ENCODE measurements at regions not wholly inside any gene's neighbourhood (a gene's known extent, or its start where the extent isn't known, plus 50 kb on each side); places are given as distances from the start of the nearest gene placed in this dataset.
"Not testable (repeated sequence)": the region's sequence is repeated elsewhere in the genome, so short reads cannot be mapped to it uniquely, and the experiment has no call there.

- no peak for DNase-seq
Observed at GRCh38 chr12:126400831-126401230, 1335.6 kb downstream of the AACS start.

DNA sequence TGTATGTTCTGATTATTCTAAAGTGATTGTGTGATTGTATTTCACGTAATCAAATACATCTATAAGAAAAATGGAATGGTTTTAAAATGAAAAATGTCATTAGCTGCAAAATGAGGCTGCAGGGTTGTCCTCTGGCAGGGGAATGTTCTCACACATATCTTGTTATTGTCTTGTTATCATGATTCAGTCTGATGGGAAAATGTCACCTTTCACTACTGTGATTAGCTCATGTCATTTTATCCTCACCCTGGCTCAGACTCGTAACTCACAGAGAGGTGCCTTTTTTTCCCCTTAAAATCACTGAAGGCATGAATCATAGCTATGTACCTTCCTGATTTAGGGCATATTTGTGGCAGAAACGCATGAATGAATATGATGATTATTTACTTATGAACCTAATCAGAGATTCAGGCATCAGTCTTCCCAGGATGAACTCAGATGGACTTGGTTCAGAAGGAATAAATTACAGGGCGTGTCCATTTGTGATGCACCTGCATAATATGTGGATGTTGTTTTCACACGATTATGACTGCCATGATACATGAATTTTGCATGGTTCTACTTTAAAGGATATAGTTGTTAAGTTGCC is 1339.2 kb downstream of the AACS start:
- DNase-seq: no peak

- no peak for DNase-seq
Observed at GRCh38 chr12:126418400-126418799, 1353.2 kb downstream of the AACS start.

GRCh38 chr12:126419131-126419530 is 1353.9 kb downstream of the AACS start:
- DNase-seq: no peak

- DNase-seq: no peak
Observed at GRCh38 chr12:126424696-126425095, 1359.5 kb downstream of the AACS start.

- DNase-seq: no peak
Observed at GRCh38 chr12:126425264-126425663, 1360.0 kb downstream of the AACS start.

GRCh38 chr12:126428769-126429168 is 1363.5 kb downstream of the AACS start:
- no peak for DNase-seq

DNA sequence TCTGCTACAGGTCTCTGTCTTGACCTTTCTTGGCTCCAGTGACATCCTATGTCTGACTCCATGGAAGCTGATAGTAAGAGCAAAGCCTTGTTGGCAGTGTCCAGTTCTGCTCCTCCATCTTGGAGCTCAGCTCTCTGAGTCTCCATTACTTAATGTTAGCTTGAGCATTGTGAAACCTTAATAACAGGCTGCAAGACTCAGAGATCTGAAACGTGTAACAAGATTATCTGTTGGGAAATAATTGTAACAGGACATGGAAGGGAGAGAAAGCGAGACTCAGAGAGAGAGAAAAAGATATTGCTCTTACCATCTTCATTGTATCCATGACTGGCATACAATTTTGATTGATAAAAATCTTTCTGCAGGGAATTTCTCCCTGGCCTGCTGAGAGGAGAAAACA is 1365.7 kb downstream of the AACS start:
- DNase-seq: no peak

GRCh38 chr12:126431767-126432166 is 1366.5 kb downstream of the AACS start:
- DNase-seq: no peak

GRCh38 chr12:126432780-126433179 is 1367.5 kb downstream of the AACS start:
- DNase-seq: no peak

GRCh38 chr12:126434412-126434985 is 1369.3 kb downstream of the AACS start:
- no peak for DNase-seq

DNA sequence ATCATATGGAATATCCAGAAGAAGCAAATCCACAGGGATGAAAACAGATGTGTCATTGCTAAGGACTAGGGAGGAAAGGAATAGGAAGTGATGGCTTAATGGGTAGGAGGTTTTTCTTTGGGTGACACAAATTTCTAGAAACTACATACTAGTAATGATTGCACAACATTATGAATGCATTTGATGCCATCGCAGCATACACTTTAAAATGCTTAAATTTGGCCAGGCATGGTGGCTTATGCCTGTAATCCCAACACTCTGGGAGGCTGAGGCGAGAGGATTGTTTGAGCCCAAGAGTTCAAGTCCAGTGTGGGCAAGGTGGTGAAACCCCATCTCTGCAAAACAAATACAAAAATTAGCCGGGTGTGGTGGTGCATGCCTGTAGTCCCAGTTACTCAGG is 1370.8 kb downstream of the AACS start:
- no peak for DNase-seq

GRCh38 chr12:126437934-126438333 is 1372.7 kb downstream of the AACS start:
- DNase-seq: no peak

DNA sequence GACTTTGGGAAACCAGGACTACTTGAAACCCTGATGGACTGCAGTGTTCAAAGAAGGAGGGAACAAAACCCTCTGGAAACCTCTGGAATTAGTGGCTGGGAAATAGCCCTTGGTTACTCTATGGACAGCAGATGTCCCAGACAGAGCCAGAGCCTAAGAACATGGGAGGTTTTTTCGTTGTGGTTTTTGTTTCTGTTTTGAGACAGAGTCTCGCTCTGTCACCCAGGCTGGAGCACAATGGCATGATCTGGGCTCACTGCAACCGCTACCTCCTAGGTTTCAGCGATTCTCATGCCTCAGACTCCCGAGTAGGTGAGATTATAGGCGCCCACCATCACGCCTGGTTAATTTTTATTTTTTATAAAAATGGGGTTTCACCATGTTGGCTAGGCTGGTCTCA is 1378.7 kb downstream of the AACS start:
- DNase-seq: no peak

GRCh38 chr12:126447346-126447745 is 1382.1 kb downstream of the AACS start:
- no peak for DNase-seq

DNA sequence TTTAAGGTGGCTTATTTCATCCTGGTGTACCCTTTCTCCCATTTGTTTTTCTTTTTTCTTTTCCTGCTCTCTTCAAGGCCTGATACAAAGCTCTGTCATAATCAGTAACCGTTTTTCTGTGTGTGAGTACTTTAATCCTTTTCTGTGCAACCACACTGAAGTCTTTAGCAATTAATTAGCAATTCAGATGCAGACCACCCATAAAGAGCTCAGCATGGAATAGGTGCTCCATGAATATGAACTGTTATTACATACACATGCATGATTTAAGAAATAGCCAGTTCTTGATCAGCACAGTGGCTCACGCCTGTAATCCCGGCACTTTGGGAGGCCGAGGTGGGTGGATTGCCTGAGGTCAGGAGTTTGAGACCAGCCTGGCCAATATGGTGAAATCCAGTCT is 1386.6 kb downstream of the AACS start:
- no peak for DNase-seq

GRCh38 chr12:126452686-126453085 is 1387.5 kb downstream of the AACS start:
- not testable (repeated sequence) for DNase-seq

- DNase-seq: no peak
Observed at GRCh38 chr12:126454581-126454980, 1389.3 kb downstream of the AACS start.

DNA sequence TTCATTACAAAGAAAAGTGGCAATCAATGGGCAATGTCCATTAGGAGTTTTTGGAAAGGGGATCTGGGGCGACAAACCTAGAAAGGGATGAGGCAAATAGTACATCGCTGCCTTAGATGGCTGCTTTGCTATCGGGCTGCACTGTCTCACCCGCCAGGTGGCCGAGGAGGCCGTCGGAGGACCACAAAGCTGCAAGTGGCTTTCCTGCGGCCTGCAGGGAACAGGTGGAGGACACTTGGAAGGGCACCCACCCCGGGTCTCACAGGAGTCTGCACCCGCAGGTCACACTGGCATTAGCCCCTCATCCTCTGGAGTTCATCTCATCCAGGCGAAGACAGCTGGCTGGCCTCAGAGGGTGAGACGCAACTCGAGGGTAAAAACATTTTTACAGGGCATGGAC is 1392.5 kb downstream of the AACS start:
- no peak for DNase-seq

DNA sequence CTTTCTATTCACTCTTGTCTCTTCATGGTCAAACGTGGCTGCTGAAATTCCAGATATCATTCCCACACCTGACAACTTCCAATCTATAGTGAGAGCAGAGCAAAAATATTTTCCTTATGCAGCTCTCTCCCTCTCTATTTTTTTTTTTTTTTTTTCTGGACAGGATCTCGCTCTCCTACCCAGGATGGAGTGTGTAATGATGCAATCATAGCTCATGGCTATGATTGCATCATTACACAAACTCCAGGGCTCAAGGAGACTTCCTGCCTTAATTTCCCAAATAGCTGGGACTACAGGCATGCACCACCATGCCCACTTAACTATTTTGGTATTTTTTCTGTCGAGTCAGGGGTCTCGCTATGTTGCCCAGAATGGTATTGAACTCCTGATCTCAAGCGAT is 1398.9 kb downstream of the AACS start:
- no peak for DNase-seq

DNA sequence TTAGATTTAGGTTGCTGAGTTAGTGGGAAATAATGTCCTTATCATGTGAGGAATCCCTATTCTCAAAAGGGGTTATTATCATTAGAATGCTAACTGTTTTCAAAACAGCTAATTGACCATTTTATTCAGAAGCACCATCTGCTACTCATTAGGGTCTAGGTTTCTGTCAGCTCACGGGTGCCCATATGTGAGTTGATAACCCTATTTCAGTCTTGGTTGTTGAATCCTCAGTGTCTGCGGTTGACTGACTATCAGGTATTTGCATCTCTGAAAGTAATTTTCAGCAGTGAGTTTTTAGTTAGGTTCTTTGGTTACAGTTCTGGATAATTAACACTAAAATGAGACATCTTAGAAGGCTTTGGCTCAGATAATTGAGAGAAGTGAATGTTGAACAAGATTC is 1404.0 kb downstream of the AACS start:
- no peak for DNase-seq

DNA sequence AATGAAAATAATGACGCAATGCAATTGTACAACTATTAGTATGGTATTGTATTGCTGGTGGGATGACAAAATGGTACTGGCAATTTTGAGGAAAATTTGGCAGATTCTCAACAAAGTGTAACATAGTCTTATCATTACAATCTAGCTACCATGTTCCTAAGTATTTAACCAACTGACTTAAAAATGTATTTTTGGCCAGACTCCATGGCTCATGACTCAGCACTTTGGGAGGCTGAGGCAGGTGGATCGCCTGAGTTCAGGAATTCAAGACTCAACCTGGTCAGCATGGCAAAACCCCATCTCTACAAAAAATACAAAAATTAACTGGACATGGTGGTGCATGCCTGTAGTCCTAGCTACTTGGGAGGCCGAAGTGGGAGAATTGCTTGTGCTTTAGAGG is 1409.5 kb downstream of the AACS start:
- DNase-seq: no peak

GRCh38 chr12:126480451-126480850 is 1415.2 kb downstream of the AACS start:
- no peak for DNase-seq

GRCh38 chr12:126481688-126482087 is 1416.5 kb downstream of the AACS start:
- DNase-seq: no peak

GRCh38 chr12:126482238-126482889 is 1417.1 kb downstream of the AACS start:
- no peak for DNase-seq

Data from CD4-positive, alpha-beta T cell treated with Interleukin-4 for 4 hours (primary cell).